COR-L47 (cell line): ENCODE measurements at regions not wholly inside any gene's neighbourhood (a gene's known extent, or its start where the extent isn't known, plus 50 kb on each side); places are given as distances from the start of the nearest gene placed in this dataset.

ENCODE experiments used
- DNase-seq: peaks from one replicate; lab custom pipeline; 2025; lab: John Stamatoyannopoulos, UW

DNA sequence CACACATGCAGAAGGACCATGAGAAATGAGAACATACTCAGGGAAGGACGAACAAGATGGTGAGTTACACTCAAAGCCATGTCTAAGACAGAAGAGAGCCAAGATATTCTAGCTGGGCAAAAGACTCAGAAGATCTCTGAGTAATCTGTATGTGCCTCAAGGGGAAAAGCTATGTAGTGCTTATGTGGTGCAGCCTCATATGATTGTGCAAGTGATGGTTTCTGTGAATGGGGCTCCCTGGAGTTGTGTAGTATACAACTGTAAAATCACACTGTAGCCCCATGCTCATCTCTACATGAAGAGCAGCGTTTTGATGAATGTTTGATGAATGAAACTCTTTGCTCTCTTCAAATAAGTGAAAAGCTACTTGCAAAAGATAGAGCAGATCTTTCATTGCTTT is 57.5 kb downstream of the OSR1 start:
- no peak for DNase-seq

DNA sequence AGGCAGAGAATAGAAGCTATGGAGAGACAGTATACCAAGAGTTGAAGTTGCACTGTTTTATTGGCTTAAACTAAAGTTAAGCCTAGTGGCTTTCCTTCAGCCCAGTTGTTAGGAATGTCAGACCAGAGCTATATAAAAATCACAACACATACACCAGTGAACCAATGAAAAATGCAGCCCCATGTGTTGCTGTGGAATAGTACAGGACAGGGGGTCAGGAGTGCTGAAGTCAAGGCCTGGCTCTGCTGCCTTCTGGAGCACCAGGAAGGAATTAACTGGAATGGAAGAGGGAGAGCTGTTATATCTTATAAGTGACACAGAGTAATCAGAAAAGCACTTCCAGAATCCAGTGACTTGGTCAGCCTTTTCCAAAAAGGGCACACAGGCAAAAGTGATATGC is 58.9 kb downstream of the OSR1 start:
- no peak for DNase-seq

DNA sequence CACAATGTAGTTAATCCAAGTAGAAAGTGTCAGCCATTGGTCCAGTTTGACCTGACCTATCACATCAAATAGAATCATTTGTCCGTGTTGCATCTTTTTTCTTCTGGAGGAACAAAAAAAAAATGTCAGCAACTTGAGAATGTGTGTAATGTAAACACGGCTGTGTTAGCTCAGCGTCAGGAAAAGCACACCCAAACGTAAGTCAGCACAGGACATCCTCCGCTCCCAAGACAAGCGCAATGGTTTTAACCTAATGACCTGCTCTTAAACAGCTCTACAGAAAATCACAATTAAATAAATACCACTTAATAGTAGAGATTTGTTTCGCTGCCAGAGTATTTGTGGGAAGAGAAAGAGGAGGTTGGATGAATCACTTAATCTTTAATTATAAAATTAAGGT is 59.4 kb downstream of the OSR1 start:
- DNase-seq = no peak

DNA sequence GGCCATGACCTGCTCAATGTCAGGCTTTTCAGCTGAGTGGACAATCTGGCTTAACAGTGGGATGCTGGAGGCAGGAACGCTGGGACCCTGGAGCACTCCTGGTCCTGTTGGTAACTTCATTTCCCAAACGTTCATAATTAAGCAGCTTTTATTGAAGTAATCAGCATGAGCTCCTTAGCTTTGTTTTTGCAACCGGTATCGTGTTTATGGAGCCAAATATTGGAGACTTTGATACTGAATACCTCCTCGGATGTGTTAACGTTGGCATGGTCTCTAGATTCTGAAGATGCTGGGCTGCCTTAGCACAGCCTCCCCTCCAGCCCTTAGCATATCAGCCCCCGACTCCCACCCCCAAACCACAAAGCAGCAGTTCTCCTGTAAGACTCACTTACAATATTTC is 60.7 kb downstream of the OSR1 start:
- DNase-seq = no peak

DNA sequence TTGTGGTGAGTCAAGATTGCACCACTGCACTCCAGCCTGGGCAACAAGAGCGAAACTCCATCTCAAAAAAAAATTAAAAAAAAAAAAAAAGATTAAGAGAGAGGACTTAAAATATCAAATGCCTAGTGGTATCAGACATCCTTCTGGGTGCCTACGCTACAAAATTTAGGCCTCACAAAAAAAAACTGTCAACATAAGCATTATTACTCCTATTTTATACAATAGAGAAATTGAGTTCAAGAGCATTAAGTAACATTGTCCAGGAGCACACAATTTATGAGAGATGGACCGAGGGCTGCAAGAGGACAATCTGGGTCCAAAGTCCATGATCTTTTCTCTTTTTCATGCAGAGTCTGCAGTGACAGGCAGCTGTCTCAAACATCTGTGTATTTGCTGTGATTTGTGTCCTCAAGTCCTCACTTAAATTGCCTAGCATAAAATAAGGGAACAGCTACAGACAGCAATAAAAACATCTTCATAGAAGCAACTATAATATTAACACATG is 62.4 kb downstream of the OSR1 start:
- DNase-seq = no peak

DNA sequence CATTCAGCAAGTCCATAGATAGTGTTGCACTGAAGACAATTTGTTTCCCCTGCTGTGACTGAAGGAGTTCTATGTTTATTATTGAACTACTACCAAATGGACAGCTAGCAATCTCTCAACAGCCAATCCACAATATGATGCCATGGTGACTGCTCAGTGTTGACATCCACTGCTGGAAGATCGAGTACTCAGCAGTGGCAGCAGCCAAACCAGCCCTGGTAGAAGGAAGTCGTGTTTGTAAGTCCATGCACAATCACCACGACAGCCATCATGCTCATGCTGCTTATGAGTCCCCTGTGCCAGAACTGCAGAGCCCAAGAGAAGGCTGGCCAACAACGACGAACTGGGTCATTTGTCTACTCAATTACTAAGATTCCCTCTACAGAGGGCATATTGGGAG is 66.4 kb downstream of the OSR1 start:
- no peak for DNase-seq

DNA sequence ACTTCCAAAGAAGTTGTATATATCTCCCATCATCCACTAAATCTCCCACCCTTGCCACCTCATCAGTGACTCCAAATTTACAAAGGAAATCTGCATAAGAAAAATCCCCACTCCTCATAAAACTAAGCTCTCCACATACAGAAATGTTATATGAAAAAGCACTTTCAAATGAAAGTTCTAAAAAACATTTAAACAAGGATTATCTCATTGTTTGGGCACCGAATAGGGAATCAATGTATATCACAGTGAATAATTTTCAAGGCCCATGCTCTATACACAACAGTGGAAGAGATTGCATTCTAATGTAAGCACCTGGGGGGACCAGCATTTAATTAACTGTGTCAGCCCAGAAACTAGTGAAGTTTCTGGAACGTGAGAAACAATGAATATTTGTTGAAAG is 70.1 kb downstream of the OSR1 start:
- DNase-seq = no peak

DNA sequence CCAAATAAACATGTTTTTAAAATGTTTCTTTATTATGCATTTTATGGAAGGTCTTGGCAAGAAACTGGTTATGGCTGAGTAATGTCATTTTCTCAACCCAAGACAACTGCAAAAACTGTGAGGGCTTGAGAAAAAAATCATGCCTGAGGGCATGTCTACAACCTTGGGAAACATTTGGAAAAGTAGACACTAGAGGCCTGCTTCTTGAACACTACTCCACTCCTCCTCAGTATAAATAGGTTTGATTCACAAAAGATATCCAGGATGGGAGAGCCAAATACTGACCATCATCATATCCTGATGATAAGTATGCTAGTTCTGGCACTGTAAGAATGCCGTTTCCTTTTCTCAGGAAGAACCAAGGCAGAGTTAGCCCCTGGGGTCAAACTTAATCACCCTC is 71.1 kb downstream of the OSR1 start:
- no peak for DNase-seq

DNA sequence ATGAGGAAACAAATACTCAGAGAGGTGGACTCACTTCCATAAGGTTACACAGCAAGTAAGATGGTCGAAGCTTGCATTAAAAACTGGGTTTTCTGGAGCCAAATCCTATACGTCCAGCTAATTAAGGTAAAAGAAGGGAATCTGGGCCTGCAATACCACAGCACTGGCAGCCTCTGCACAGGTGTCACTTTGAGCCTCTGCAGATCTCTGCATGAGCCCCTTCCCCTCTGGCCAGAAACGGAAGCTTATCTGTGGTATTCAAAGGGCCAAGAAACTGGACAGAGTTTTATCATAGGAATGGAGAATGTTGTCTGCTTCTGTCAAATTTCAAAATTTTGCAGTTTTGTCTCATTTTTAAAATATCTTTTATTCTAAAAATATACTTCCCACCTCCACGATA is 76.1 kb downstream of the OSR1 start:
- DNase-seq = no peak

DNA sequence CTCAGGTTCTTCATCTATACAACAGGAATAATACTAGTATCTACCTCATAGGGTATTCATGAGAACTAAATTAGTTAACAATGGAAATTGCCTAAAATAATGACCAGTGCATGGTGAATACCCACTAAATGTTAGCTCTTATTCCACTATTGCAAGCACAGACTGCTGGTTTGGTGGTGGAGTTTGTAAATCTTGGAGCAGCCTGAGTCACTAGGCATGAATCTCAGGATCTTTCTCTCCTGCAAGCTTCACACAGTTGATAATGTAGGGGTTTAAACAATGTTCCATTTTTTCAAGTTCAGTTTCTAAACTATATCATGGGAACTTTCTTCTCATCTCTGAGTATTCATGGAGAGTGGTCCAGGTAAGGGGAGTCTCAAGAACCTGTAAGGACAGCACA is 84.0 kb downstream of the OSR1 start:
- DNase-seq = no peak

DNA sequence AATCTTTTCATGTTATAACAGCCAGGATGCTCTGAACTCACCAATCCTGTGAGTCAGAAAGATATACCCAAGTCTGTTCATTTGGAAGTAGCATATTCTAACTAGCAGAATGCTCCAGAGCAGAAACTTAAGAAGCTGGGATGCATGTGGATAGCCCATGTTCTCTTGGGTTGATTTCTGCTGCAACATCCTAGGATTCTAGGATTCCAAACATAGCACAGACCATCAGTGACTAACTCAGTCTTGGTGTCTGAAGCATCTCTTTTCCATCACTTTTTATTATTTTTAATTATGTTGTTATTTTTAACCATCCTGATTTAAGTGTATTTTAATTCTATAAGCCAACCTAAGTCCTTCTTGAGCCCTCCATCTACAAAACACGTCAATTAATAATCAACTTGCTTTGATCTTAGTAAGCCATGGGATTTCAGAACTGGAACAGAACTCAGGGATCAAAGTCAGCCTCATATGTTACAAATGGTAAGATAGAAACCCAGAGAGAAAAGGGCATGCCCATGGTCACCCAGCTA is 85.4 kb downstream of the OSR1 start:
- DNase-seq = no peak

DNA sequence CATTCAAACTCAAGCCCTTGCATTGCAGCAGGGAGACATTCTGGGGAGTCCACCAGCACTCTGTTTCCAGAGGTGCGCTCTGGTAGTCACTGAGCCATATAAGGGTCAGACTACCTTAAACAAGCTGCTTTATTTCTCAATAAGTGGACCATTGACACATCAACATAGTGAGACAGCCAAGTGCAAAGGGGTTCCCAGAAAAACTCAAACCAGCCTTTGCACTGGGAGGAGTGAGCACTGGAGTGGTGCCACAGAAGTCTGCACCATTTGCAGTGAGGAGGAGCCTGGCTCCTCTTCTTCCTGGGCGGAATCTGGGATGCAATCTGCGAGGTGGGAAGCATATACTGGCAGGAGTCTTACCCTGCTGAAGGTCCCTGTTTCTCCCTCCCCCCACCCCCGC is 86.4 kb downstream of the OSR1 start:
- DNase-seq = no peak

DNA sequence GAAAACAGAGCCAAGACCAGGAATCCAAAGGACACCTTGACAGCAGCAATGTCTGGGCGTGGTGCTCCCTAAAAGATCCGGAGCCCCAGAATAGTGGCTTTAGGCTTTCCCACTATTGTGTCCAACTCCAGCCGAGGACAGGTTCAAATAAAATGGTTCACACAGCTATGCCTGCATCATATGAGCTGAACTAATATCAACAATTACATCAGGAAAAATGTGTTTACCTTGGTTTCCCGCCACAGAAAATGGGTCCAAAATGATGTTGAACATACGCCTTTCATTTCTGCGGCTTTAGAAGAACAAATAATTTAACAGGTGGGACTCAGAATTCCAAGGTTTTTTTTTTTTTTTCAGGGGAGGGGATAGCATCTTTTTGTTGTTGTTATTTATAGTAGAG is 93.6 kb downstream of the OSR1 start:
- DNase-seq = no peak

DNA sequence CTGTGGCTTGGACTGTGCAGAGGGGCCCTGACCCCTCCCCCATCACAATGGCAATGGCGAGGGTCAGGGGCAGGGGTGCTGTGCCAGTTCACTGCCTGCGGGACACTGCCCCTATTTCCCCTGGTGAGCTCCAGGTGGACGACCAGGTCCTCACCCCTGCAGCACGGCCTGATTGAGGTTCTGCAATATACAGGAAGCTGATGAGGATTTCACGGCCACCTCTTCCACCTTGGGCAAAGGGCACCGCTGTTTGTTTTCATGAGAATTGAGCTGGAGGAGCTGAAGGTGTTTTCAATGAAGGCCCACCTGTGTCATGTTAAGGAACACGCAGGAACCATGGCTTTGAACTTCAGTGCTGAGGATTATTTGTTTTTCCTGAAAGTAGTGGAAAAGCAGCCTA is 96.3 kb downstream of the OSR1 start:
- DNase-seq = no peak

DNA sequence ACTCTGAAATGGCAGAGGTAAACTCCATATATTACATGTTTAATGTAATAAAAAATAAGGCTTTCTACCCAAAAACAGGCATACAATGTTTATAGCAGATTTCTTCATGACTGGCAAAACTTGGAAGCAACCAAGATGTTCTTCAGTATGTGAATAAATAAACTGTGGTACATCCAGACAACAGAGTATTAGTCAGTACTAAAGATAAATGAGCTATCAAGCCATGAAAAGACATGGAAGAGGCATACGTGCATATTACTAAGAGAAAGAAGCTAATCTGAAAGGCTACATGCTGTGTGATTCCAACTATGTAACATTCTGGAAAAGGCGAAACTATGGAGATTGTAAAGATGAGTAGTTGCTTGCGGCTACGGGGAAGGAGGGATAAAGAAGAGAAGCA is 97.4 kb downstream of the OSR1 start:
- DNase-seq = no peak

DNA sequence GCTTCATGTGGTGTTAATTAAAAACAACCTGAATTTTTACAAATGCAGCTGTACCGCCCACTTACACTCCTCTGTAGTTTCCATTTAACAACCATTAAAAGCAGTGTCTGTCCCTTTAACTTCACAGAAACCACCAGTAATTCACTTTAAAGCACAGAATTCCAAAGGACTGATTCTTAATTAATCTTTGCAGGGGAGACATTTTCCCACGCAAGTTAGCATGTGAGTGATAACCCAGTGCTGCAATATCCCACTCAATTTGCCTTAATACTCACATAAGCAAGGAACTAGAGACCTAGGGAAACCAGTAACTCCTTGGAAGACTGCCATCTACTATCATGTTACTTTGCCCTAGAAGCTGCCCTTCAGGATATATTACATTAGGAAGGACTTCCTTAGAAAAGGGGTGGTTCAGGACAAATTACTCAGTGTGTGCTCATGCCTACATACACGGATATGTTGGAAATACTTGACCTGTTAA is 102.3 kb downstream of the OSR1 start:
- DNase-seq = no peak

DNA sequence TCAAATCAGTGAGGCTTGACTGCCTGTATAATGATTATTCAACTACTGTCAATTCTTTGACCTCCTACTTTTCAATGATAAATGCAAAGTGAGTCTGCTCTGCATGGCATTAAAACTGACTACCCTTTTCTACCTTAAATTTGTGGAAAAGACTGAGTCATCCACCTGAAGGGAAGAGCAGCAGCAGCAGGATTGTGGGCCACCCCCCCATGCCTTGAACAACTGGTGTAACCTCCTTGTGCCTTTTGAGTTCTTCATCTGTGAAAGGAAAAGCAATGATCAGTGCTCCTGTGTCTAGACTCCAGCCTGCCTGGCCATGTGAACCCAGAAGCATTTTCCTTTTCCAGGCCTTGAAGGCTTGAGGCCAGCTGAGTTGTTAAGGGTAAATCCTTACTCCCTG is 102.9 kb downstream of the OSR1 start:
- no peak for DNase-seq

DNA sequence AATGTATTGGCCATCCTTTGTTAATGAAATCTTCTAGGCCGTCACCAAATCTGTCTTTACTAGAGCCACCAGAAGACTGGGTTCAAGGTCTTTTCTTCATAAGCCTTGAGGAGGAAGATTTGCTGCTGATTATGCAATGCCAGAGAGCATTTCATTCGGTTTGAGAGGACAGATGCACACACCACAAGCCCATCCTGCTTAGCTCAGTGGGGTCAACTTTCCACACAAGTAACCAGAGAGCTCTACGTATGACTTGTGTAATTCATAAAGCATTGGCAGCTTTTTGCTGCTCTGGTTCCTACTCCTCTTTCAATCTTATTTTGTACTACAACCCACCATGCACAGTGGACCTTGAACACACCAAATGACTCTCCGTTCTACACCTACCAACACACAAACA is 106.9 kb downstream of the OSR1 start:
- DNase-seq = no peak

DNA sequence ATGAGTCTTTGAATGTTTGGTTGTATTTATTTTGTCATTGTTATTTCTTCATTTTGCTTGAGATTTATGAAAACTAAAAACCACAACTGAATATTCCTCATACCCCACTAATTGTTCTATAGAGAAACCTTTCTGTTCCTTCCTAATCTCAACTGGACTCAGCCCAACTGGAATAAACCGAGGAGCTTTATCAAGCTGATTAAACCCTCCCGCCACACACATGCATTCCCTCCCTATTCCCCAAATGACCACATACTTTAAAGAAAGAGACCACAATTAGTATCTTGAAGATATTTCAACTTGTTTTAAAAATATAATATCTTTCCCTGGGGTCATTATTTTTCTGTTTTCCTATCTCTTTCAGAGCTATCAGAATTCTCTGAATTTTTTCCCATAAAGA is 107.5 kb downstream of the OSR1 start:
- no peak for DNase-seq

DNA sequence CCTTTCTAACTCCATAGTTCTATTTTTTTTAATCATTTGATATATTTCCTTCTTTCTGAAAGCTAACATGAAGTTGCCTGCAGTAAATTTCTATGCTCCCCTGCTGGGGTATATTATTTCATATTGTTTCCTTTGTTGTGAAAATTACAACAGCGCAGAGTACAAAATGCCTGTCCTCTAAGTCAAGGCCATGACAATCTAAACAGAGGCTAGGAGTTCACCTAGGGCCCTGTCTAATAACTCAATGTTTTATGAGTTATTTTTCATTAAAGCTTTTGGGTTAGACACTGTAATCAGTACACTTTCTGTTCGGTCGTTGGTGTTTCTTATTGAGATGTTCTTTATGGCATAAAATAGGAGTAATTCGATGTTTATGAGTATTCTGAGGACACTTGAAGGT is 111.2 kb downstream of the OSR1 start:
- DNase-seq = no peak

DNA sequence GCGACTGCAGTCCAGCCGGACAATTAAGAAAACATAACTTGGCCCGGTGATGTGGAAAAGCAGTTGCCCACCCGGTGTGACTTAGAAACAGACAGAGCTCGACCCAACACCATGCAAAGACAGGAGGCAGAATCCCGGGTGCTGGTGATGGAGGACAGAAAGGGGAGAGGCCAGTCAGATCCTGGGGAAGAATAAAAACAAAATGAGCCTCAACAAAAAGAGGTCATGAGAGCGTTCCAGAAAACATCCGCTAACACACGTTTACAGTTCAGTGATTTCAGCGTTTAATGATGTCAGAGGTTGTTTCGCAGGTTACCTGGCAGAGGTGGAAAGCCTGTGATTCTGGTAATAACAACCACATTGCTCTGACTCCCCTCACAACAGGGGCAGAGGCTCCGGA is 111.9 kb downstream of the OSR1 start:
- no peak for DNase-seq

DNA sequence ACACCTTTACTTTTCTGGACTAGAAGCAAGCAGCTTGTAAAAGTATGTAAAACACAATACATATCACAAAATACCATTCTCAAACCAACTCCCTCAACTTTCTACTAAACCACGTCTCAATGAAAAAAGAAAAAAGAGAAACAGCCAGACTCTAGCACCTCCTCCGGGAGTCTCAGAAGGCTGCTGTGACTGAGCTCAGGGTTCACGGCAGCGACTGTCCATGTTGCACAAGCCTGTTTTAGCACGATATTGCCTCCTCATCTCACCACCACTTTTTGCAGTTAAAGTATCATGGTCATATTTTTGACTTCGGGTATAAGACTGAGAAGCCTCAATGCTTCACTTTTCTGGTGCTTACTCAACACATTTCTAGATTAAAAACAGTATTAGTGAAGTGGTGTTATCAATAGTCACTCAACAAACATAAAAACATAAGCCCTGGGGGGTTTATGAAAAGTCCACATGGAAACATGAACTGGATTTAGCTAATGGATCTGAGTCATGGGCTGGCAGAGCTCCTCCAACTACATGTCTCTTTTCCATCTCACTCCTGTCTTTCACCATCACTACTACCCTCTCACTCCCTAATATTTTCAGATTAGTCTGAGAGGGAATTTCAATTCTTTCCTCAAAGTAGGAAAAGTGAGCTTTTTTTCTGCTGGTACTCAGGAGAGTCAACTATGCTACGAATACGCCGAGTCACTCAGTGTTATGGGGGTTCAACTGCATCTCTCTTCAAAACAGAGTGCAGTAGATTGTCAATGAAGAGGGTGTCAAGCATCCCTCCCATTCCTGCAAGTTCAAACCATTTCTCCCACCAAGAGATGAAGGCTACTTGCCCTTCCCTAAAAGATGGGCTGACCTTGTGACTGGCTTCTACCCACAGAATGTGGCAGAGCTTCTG is 113.7 kb downstream of the OSR1 start:
- DNase-seq = no peak

DNA sequence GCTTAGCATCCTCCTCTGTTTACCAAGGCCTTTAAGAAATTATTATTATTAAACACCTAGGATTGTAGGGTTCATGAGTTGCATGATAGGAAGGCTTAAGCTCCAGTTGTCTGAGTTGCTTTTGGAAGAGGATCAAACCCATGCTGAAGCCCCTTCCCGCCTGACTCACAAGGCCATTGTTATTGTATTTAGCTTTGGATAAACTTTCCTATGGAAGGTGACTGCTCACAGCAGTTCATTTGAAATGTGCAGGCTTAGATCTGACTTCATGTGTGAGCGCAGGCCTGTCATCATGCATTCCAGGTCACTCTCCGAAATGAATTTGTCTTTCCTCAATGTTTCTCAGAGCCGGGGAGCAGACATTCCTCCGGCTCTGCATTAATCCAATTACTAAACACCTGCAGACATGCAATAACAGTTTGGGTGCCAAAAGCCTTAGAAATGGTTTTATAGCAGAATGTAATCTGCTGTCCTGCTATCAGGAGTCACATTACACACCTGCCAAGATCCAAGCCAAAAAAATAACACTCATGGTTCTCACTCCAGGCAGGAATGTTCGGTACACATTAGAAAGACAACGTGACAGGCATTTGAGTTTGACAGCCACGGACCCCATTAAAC is 119.9 kb downstream of the OSR1 start:
- no peak for DNase-seq
